ENCODE measurements at regions not wholly inside any gene's neighbourhood (a gene's known extent, or its start where the extent isn't known, plus 50 kb on each side); places are given as distances from the start of the nearest gene placed in this dataset.

DNA sequence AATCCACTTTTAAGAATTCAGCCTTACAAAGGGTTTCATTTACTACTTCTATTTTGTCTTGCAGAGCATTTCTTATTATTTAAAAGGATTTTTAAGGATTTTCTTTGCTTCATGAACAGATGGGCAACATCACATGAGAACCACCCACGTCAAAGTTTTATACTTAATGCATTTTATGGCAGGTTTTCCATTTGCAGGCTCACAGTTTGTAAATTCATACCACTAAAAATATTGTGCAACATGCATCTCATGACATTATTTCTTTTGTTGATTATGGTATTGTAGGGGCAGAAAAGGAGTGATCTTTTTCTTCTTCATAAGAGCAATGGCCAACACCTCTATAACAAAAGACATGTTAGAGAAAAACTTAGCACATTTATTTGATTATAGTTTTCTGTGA, 554.0 kb upstream of the SPRY2 start:
- DNase-seq (ENCODE audit: low read depth in 1 of 2, low spot score in 1 of 2), result no peak
- H3K4me3 ChIP-seq (replicated peaks; ENCODE audit: insufficient read depth, low read length), result no peak overlapping the region
- H3K27ac ChIP-seq (replicated peaks), result no peak overlapping the region
- TF ChIP-seq, protein P1, sequence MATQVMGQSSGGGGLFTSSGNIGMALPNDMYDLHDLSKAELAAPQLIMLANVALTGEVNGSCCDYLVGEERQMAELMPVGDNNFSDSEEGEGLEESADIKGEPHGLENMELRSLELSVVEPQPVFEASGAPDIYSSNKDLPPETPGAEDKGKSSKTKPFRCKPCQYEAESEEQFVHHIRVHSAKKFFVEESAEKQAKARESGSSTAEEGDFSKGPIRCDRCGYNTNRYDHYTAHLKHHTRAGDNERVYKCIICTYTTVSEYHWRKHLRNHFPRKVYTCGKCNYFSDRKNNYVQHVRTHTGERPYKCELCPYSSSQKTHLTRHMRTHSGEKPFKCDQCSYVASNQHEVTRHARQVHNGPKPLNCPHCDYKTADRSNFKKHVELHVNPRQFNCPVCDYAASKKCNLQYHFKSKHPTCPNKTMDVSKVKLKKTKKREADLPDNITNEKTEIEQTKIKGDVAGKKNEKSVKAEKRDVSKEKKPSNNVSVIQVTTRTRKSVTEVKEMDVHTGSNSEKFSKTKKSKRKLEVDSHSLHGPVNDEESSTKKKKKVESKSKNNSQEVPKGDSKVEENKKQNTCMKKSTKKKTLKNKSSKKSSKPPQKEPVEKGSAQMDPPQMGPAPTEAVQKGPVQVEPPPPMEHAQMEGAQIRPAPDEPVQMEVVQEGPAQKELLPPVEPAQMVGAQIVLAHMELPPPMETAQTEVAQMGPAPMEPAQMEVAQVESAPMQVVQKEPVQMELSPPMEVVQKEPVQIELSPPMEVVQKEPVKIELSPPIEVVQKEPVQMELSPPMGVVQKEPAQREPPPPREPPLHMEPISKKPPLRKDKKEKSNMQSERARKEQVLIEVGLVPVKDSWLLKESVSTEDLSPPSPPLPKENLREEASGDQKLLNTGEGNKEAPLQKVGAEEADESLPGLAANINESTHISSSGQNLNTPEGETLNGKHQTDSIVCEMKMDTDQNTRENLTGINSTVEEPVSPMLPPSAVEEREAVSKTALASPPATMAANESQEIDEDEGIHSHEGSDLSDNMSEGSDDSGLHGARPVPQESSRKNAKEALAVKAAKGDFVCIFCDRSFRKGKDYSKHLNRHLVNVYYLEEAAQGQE (IDR thresholded peaks at IDR 0.05; ENCODE audit: insufficient replicate concordance, low read depth), result no peak
- TF ChIP-seq GABPA (IDR thresholded peaks at IDR 0.05; ENCODE audit: low read depth) (no peak), SPI1 (IDR thresholded peaks at IDR 0.05; ENCODE audit: borderline replicate concordance, low read depth) (no peak), POLR2AphosphoS5 (IDR thresholded peaks at IDR 0.05; ENCODE audit: low read depth) (no peak)
- TF ChIP-seq, protein P2, sequence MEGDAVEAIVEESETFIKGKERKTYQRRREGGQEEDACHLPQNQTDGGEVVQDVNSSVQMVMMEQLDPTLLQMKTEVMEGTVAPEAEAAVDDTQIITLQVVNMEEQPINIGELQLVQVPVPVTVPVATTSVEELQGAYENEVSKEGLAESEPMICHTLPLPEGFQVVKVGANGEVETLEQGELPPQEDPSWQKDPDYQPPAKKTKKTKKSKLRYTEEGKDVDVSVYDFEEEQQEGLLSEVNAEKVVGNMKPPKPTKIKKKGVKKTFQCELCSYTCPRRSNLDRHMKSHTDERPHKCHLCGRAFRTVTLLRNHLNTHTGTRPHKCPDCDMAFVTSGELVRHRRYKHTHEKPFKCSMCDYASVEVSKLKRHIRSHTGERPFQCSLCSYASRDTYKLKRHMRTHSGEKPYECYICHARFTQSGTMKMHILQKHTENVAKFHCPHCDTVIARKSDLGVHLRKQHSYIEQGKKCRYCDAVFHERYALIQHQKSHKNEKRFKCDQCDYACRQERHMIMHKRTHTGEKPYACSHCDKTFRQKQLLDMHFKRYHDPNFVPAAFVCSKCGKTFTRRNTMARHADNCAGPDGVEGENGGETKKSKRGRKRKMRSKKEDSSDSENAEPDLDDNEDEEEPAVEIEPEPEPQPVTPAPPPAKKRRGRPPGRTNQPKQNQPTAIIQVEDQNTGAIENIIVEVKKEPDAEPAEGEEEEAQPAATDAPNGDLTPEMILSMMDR (IDR thresholded peaks at IDR 0.05; ENCODE audit: insufficient read depth, low read length), result no peak
- no peaks in the 10 kb centered on the region for H3K27me3 ChIP-seq (ENCODE audit: insufficient read depth, poor library complexity, severe bottlenecking)

DNA sequence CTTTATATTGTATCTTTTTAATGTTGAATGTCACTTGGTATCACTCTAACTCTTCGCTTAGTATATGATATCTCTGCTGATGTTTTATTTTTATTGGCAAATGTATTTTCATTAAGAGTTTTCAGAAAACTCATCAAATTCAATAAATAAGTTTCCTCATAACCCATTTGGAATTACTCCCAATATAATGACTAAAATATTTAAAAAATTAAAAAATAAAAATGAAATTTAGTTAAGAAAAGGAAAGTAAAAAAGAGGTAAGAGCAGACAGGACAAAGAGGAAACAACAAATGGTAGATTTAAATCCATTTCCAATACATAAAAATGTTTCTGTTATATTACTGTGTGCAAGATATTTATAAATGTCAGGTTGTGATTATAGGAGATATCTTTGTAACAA, 548.9 kb upstream of the SPRY2 start:
- no peak for DNase-seq (ENCODE audit: low read depth in 1 of 2, low spot score in 1 of 2)
- Histone ChIP-seq H3K27ac (replicated peaks) (no peak overlapping the region), H3K27me3 (ENCODE audit: insufficient read depth, poor library complexity, severe bottlenecking) (no peaks in the 10 kb centered on the region), H3K4me3 (replicated peaks; ENCODE audit: insufficient read depth, low read length) (no peak overlapping the region)
- TF ChIP-seq, protein P2 (IDR thresholded peaks at IDR 0.05; ENCODE audit: insufficient read depth, low read length), result no peak
- TF ChIP-seq GABPA (IDR thresholded peaks at IDR 0.05; ENCODE audit: low read depth) (no peak), SPI1 (IDR thresholded peaks at IDR 0.05; ENCODE audit: borderline replicate concordance, low read depth) (no peak), POLR2AphosphoS5 (IDR thresholded peaks at IDR 0.05; ENCODE audit: low read depth) (no peak)
- TF ChIP-seq, protein P1 (IDR thresholded peaks at IDR 0.05; ENCODE audit: insufficient replicate concordance, low read depth), result no peak

DNA sequence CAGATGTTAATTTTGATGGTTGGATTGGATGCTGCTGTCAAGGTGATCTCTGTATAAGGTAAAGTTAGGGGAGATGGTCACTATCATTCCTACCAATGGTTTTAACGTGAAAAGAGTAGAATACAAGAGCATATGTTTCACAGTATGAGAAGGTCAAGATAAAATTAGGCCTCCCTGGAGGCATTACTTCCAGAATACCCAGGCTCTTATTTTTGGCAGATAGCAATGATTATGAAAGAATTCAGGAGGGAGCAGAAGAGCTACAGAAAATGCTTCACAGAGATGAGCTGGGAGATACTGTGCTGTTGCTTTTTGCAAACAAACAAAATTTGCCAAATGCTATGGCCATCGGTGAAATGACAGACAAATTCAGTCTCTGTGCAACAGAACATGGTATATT, 547.5 kb upstream of the SPRY2 start:
- Histone ChIP-seq H3K4me3 (replicated peaks; ENCODE audit: insufficient read depth, low read length) (no peak overlapping the region), H3K27ac (replicated peaks) (no peak overlapping the region), H3K27me3 (ENCODE audit: insufficient read depth, poor library complexity, severe bottlenecking) (no peaks in the 10 kb centered on the region)
- TF ChIP-seq POLR2AphosphoS5 (IDR thresholded peaks at IDR 0.05; ENCODE audit: low read depth) (no peak), GABPA (IDR thresholded peaks at IDR 0.05; ENCODE audit: low read depth) (no peak), SPI1 (IDR thresholded peaks at IDR 0.05; ENCODE audit: borderline replicate concordance, low read depth) (no peak)
- TF ChIP-seq, protein P2 (IDR thresholded peaks at IDR 0.05; ENCODE audit: insufficient read depth, low read length), result no peak
- TF ChIP-seq, protein P1 (IDR thresholded peaks at IDR 0.05; ENCODE audit: insufficient replicate concordance, low read depth), result no peak
- DNase-seq (ENCODE audit: low read depth in 1 of 2, low spot score in 1 of 2), result no peak

All from HL-60 (cell line).